ENCODE measurements at regions not wholly inside any gene's neighbourhood (a gene's known extent, or its start where the extent isn't known, plus 50 kb on each side); places are given as distances from the start of the nearest gene placed in this dataset.

- no TSS peak for BruUV-seq (replicated peaks)
- intact Hi-C loops (cut with micrococcal nuclease) (no loop called here), in situ Hi-C loops (cut with MboI) (loop anchor here (25.0 kb wide), 1 partner anchor 1478 kb away; the partner anchor contains the start of gene CSNK1A1L)
- no peaks in the 10 kb centered on the region for H3K36me3 ChIP-seq (ENCODE audit: control insufficient read depth, insufficient read depth, low read length)
- ChIA-PET CTCF (ENCODE audit: low intra/inter-chr PET ratio) (no interaction called here), POLR2A (no interaction called here)
- H4K20me1 ChIP-seq (replicated peaks; ENCODE audit: control insufficient read depth, insufficient read depth, low read length) = no peaks in the 10 kb centered on the region
- H3K27ac ChIP-seq (ENCODE audit: extremely low read depth, low read depth, low read length) = no peak overlapping the region
- 7% methylated on average over 2 of the region's 2 CpGs for WGBS (ENCODE audit: insufficient coverage, low coverage, missing lambda C conversion rate)
- no peaks in the 10 kb centered on the region for H3K27me3 ChIP-seq (ENCODE audit: control insufficient read depth in 2 of 2, insufficient read depth in 2 of 2, low read length in 2 of 2)
- TF ChIP-seq CBFB (CRISPR knock-in tag; IDR thresholded peaks at IDR 0.05) (no peak), BDP1 (IDR thresholded peaks at IDR 0.05; ENCODE audit: insufficient read depth, insufficient read length) (no peak), ZFP1 (CRISPR knock-in tag; IDR thresholded peaks at IDR 0.05) (no peak), ELF2 (CRISPR knock-in tag; IDR thresholded peaks at IDR 0.05) (no peak), ETV1 (tag; conservative IDR thresholded peaks at IDR 0.05; ENCODE audit: low read depth) (no peak), EP300 (IDR thresholded peaks at IDR 0.05; ENCODE audit: low read length) (no peak), REST (IDR thresholded peaks at IDR 0.05; ENCODE audit: borderline replicate concordance) (no peak), REST (CRISPR knock-in tag; IDR thresholded peaks at IDR 0.05; ENCODE audit: low read depth) (no peak)
- H3K4me2 ChIP-seq (ENCODE audit: insufficient read depth, low read length) = no peak overlapping the region
- H3K79me2 ChIP-seq (ENCODE audit: control insufficient read depth, insufficient read depth, low read length) = no peaks in the 10 kb centered on the region
- no peak overlapping the region for H3K4me3 ChIP-seq
- no peak overlapping the region for H2AFZ ChIP-seq (ENCODE audit: low read depth, low read length)
- ATAC-seq (no peak), FAIRE-seq (no peak), DNase-seq (ENCODE audit: extremely low read depth in 1 of 4, low spot score in 3 of 4) (no peak)
- no peaks in the 10 kb centered on the region for H3K4me1 ChIP-seq (replicated peaks in 1 of 2; ENCODE audit: control insufficient read depth in 2 of 2, insufficient read depth in 2 of 2, low read length in 2 of 2)
- H3K9me1 ChIP-seq (ENCODE audit: control insufficient read depth, insufficient read depth, low read length) = no peaks in the 10 kb centered on the region
- H3K9me3 ChIP-seq (replicated peaks; ENCODE audit: control insufficient read depth, insufficient read depth, low read depth, low read length) = no peaks in the 10 kb centered on the region
- no peak overlapping the region for H3K9ac ChIP-seq (ENCODE audit: insufficient read depth in 1 of 2, low read depth in 2 of 2, low read length in 2 of 2)
Measured at GRCh38 chr13:38590230-38590629, 96.6 kb upstream of the FREM2 start.
